Right lobe of liver (tissue), 6 donors: ENCODE measurements at regions not wholly inside any gene's neighbourhood (a gene's known extent, or its start where the extent isn't known, plus 50 kb on each side); places are given as distances from the start of the nearest gene placed in this dataset.

Experiments
- ATAC-seq, 4 donors: fragments of 200-7000 bp; cut with Tn5 transposase; one replicate each; pipeline ENCODE4 v1.9.1; 2020; ENCODE audit warnings: mild to moderate bottlenecking in 4 of 4, moderate library complexity in 4 of 4
- DNase-seq, 3 donors: peaks; one replicate each; pipeline ENCODE4 v3.0.0-alpha.2; 2020
- H3K27ac ChIP-seq, 3 donors: fragments of 200-600 bp; one replicate each; pipeline ENCODE4 v1.8.0; 2022
- H3K27me3 ChIP-seq, 2 donors: fragments of 200-600 bp; one replicate each; pipeline ENCODE4 v1.8.0; 2022
- H3K36me3 ChIP-seq, 4 donors: fragments of 200-600 bp; sonication (generic) in 1 of 4; one replicate each; pipeline versions ENCODE4 v1.5.1 to v1.8.0; 2017 to 2022; ENCODE audit warnings: control low read depth in 1 of 4
- H3K4me1 ChIP-seq, 4 donors: fragments of 200-600 bp; sonication (generic) in 1 of 4; one replicate each; pipeline versions ENCODE4 v1.5.1 to v1.8.0; 2017 to 2022; ENCODE audit warnings: control low read depth in 1 of 4
- H3K4me3 ChIP-seq, 3 donors: fragments of 200-600 bp; one replicate each; pipeline ENCODE4 v1.8.0; 2022
- H3K9me3 ChIP-seq, 4 donors: fragments of 200-600 bp; sonication (generic) in 1 of 4; one replicate each; pipeline versions ENCODE4 v1.5.1 to v1.8.0; 2017 to 2022; ENCODE audit warnings: control low read depth in 1 of 4
- CTCF ChIP-seq, 4 donors: fragments of 200-600 bp in 3 of 4; fragments of 450-650 bp in 1 of 4; IDR thresholded peaks; one replicate each; pipeline versions ENCODE4 v1.5.1 to v1.8.0; 2016 to 2022; ENCODE audit warnings: antibody characterized with exemption in 4 of 4, mild to moderate bottlenecking in 2 of 4
- POLR2A ChIP-seq: fragments of 450-650 bp; IDR thresholded peaks from one replicate; pipeline ENCODE4 v1.6.1; 2017; ENCODE audit warnings: antibody characterized with exemption, mild to moderate bottlenecking
- WGBS: methylation state at CpG from one replicate; pipeline ENCODE4 v1.1.6; 2018; ENCODE audit warnings: low coverage, low lambda C conversion rate; ENCODE audit not compliant: insufficient coverage; ENCODE audit errors: missing lambda C conversion rate; 5-methylcytosine and 5-hydroxymethylcytosine counted together
- intact Hi-C, 2 donors: fragments of 100-400 bp; cut with DNase I; formaldehyde crosslinking; loops; one replicate each; pipeline versions ENCODE4 v1.11.2 to v1.14.1; 2022
- donor health status: DM: no; HTN: yes; CAD: no.
- donor health status: DM: no; HTN: no; CAD: no.
- donor health status: DM: no; HTN: no; CAD: no.
- donor health status: DM: no; HTN: yes; CAD: no.
- donor health status: DM: no; HTN: yes; CAD: no.

GRCh38 chr15:88395872-88396781 lies 71.1 kb downstream of the MRPL46 start:
- H3K4me3 ChIP-seq = no peak overlapping the region
- H3K36me3 ChIP-seq = no peaks in the 10 kb centered on the region
- WGBS = 56% methylated on average over 2 of the region's 6 CpGs
- ATAC-seq (no peak), DNase-seq (no peak)
- H3K27me3 ChIP-seq = no peaks in the 10 kb centered on the region
- H3K9me3 ChIP-seq = no peaks in the 10 kb centered on the region
- H3K4me1 ChIP-seq = no peaks in the 10 kb centered on the region
- intact Hi-C loops = no loop called here
- no peak for TF ChIP-seq POLR2A
- TF ChIP-seq CTCF (IDR thresholded peaks at IDR 0.05) = no peak
- H3K27ac ChIP-seq = no peak overlapping the region

DNA sequence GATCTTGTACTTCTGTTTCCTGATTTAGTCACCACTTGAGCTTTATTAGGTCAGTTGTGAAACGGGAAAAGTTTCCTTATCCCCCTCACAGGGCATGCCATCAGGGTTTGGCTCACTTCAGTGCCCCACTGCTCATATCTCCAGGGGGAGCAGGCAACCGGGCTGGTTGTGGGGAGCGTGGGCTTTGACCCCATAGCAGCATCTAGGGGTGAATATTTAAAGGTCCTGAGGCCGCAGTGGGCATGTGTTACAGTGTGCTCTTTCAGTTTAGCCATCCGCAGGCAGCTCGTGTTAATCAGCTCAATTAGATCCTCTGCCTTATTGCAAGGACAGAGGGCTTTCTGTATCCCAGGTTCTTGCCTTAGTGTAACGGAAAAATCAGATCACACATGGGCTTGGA lies 71.9 kb downstream of the MRPL46 start:
- Histone ChIP-seq H3K4me3 (no peak overlapping the region), H3K27ac (no peak overlapping the region), H3K9me3 (no peaks in the 10 kb centered on the region), H3K36me3 (no peaks in the 10 kb centered on the region), H3K27me3 (no peaks in the 10 kb centered on the region), H3K4me1 (no peaks in the 10 kb centered on the region)
- no peak for ATAC-seq
- no peak for DNase-seq
- intact Hi-C loops = no loop called here
- TF ChIP-seq POLR2A = no peak
- WGBS = 62% methylated on average over 4 of the region's 7 CpGs

- Histone ChIP-seq H3K4me3 (no peak overlapping the region), H3K4me1 (no peaks in the 10 kb centered on the region), H3K27me3 (no peaks in the 10 kb centered on the region), H3K27ac (no peak overlapping the region), H3K36me3 (no peaks in the 10 kb centered on the region), H3K9me3 (no peaks in the 10 kb centered on the region)
- intact Hi-C loops = no loop called here
- DNase-seq (no peak), ATAC-seq (no peak)
- TF ChIP-seq CTCF (IDR thresholded peaks at IDR 0.05) (no peak), POLR2A (no peak)
- WGBS = 93% methylated on average over 1 of the region's 1 CpG
Measured at GRCh38 chr15:88394553-88395145, 72.5 kb downstream of the MRPL46 start.

GRCh38 chr15:88393719-88394519 lies 73.3 kb downstream of the MRPL46 start:
- no peaks in the 10 kb centered on the region for H3K36me3 ChIP-seq
- TF ChIP-seq CTCF (IDR thresholded peaks at IDR 0.05) (no peak), POLR2A (no peak)
- no peaks in the 10 kb centered on the region for H3K27me3 ChIP-seq
- H3K9me3 ChIP-seq = no peaks in the 10 kb centered on the region
- 51% methylated on average over 5 of the region's 6 CpGs for WGBS
- no peaks in the 10 kb centered on the region for H3K4me1 ChIP-seq
- ATAC-seq (no peak), DNase-seq (no peak)
- no peak overlapping the region for H3K27ac ChIP-seq
- intact Hi-C loops = no loop called here
- no peak overlapping the region for H3K4me3 ChIP-seq
